HCT116 (cell line): ENCODE measurements at regions not wholly inside any gene's neighbourhood (a gene's known extent, or its start where the extent isn't known, plus 50 kb on each side); places are given as distances from the start of the nearest gene placed in this dataset.

Source experiments
- CTCF ChIP-seq, 3 experiments: fragments of 200-600 bp in 1 of 3; sonication (generic) in 1 of 3; IDR thresholded peaks in 2 of 3; conservative IDR thresholded peaks in 1 of 3; 2 replicates each; pipeline ENCODE4 v1.5.1; 2012 to 2017; ENCODE audit warnings: low read depth in 2 of 3, low read length in 2 of 3, antibody characterized with exemption in 1 of 3, borderline replicate concordance in 1 of 3, control low read depth in 1 of 3, mild to moderate bottlenecking in 1 of 3, mixed read lengths in 1 of 3, mixed run types in 1 of 3, moderate library complexity in 1 of 3; ENCODE audit not compliant: insufficient read depth in 1 of 3
- EGR1 ChIP-seq: IDR thresholded peaks from 2 replicates; pipeline ENCODE4 v1.6.1; 2012; ENCODE audit warnings: low read depth
- EZH2 ChIP-seq: fragments of 200-600 bp; sonication (generic); IDR thresholded peaks from 2 replicates; pipeline ENCODE4 v1.6.1; 2017; ENCODE audit warnings: antibody characterized with exemption, mixed run types
- POLR2A ChIP-seq: IDR thresholded peaks from 2 replicates; pipeline ENCODE4 v1.7.0; 2011; ENCODE audit warnings: borderline replicate concordance; ENCODE audit not compliant: insufficient read depth, insufficient read length; ENCODE audit errors: extremely low read depth
- SP1 ChIP-seq: IDR thresholded peaks from 2 replicates; pipeline ENCODE4 v1.6.1; 2012; ENCODE audit warnings: low read depth
- YY1 ChIP-seq: IDR thresholded peaks from 2 replicates; pipeline ENCODE4 v1.6.1; 2011; ENCODE audit warnings: low read length, low read depth, moderate library complexity, mild to moderate bottlenecking; ENCODE audit not compliant: insufficient replicate concordance; ENCODE audit errors: extremely low read depth
- ZBTB33 ChIP-seq: IDR thresholded peaks from 2 replicates; pipeline ENCODE4 v1.6.1; 2011; ENCODE audit warnings: mild to moderate bottlenecking, low read length, moderate library complexity; ENCODE audit not compliant: insufficient replicate concordance; ENCODE audit errors: extremely low read depth
- ZNF274 ChIP-seq: fragments of 200-500 bp; sonication (Bioruptor generic); IDR thresholded peaks from 2 replicates; pipeline ENCODE4 v1.6.1; 2014; ENCODE audit warnings: mild to moderate bottlenecking, low read depth, low read length, inconsistent platforms

GRCh38 chr7:51472873-51473272 lies 156.3 kb upstream of the COBL start:
- no peak for TF ChIP-seq CTCF (IDR thresholded peaks at IDR 0.05 in 2 of 3, conservative IDR thresholded peaks at IDR 0.05 in 1 of 3; ENCODE audit: borderline replicate concordance in 1 of 3, insufficient read depth in 1 of 3, low read depth in 2 of 3, low read length in 2 of 3)
- TF ChIP-seq POLR2A = no peak
- no peak for TF ChIP-seq EZH2
- no peak for TF ChIP-seq EGR1
- TF ChIP-seq ZBTB33 = no peak
- TF ChIP-seq ZNF274 = no peak
- TF ChIP-seq YY1 = no peak
- no peak for TF ChIP-seq SP1
